ENCODE measurements at regions not wholly inside any gene's neighbourhood (a gene's known extent, or its start where the extent isn't known, plus 50 kb on each side); places are given as distances from the start of the nearest gene placed in this dataset.

DNA sequence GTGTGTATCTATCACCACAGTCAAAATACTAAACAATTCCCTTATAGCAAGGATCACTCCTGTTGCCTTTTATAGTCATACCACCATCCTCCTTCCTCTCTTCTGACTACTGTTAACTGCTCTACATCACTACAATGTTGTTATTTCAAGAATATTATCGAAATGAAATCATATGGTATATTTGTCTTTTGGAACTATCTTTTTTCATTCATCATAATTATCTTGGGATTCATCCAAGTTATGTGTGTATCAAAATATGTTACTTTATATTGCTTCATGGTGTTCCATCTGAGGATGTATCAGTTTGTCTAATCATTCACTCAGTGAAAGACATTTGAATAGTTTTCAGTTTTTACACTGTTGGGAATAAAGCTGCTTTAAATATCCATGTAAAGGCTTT lies 1423.0 kb upstream of the PIK3C3 start:
- no peak for DNase-seq (ENCODE audit: insufficient read length, low spot score)
- no peak for FAIRE-seq

DNA sequence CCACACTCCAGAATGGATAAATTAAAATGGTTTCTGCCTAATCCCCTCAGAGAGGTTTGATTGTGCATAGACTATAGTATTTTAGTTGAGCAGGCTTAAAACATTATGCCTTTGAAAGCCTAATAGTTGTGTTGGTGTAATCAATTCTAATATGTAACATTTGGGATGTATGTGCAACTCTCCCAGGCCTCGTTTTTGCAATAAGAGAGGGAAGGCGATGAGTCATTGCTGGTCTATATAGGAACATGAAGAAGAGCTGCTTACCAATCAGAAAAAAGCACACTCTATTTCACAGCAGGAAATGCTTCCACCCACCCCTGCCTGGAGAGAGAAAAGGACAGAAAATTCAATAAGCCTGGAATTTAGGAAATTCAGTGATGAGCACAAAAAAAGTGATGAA lies 1424.0 kb upstream of the PIK3C3 start:
- no peak for DNase-seq (ENCODE audit: insufficient read length, low spot score)
- no peak for FAIRE-seq

DNA sequence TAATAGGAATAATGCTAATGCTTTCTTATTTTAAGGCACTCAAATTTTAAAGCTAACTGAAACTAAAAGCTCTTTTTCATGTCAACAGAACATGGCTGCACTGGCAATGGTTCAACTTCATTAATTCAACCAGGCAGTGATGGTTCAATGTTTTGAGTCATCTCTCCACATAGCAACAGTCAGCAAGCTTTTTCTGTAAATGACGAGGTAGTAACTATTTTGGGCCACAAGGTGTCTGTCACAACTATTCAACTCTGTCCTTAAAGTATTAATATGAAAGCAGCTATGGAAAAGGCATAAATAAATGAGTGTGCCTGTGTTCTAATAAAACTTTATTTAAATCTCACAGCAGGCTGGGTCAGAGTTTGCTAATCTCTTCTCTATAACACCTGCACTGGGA lies 1425.6 kb upstream of the PIK3C3 start:
- FAIRE-seq (no peak), DNase-seq (ENCODE audit: insufficient read length, low spot score) (no peak)

- no peak for DNase-seq (ENCODE audit: insufficient read length, low spot score)
- FAIRE-seq, result no peak
Measured at GRCh38 chr18:40524881-40525280, 1430.2 kb upstream of the PIK3C3 start.

- FAIRE-seq (no peak), DNase-seq (ENCODE audit: insufficient read length, low spot score) (no peak)
Measured at GRCh38 chr18:40523287-40523686, 1431.7 kb upstream of the PIK3C3 start.

DNA sequence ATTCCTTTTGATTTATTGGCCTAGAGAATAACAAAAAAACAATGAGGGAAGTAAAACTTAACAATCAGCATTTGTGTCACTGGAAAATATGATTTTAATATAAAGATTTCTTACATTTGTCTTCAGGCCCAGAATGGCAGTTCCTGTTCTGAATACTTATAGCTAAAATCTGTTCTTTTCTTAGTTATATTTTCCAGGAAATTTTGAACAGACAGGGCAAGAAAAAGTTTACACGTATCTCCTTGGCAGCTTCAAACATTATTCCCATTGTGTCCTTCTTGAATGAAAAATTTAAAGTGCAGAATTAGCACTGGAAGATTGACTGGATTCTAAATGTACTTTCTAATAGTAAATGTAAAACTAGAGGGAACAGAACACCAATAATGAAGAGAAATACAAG lies 1454.0 kb upstream of the PIK3C3 start:
- FAIRE-seq (no peak), DNase-seq (ENCODE audit: insufficient read length, low spot score) (no peak)

DNA sequence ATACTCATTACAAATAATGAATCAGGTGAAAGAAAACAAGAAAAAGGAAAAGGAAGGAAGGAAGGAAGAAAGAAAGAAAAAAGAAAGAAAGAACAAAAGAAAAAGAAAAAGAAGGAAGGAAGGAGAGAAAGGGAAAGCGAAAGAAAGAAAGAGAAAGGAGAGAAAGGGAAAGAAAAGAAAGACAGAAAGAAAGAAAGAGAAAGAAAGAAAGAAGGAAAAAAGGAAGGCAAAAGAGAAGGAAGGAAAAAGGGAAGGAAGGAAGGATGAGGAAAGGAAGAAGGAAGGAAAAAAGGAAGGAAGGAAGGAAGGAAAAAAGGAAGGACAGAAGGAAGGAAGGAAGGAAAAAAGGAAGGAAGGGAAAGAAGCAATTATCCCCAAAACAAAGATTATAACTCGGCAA lies 1460.4 kb upstream of the PIK3C3 start:
- no peak for FAIRE-seq
- DNase-seq (ENCODE audit: insufficient read length, low spot score), result no peak

DNA sequence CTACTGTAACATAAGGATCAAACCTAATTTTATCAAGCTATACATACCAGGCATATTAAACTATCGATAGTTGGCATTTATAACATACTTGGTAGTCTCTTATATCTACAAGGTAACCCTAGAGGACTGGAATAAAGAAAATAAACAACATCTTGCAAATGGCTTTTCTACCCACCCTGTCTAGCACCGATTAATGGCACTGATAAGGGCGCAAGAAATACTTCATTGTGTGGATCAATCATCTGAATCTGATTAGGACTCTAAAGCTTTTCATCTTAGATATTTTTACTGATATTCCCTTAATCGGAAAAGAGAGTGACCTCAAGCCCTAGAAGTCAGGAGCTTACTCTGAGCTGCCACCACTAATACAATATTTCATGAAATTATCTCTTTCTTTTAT lies 1461.7 kb upstream of the PIK3C3 start:
- no peak for DNase-seq (ENCODE audit: insufficient read length, low spot score)
- no peak for FAIRE-seq

GRCh38 chr18:40489301-40489700 lies 1465.7 kb upstream of the PIK3C3 start:
- DNase-seq (ENCODE audit: insufficient read length, low spot score) (no peak), FAIRE-seq (no peak)

DNA sequence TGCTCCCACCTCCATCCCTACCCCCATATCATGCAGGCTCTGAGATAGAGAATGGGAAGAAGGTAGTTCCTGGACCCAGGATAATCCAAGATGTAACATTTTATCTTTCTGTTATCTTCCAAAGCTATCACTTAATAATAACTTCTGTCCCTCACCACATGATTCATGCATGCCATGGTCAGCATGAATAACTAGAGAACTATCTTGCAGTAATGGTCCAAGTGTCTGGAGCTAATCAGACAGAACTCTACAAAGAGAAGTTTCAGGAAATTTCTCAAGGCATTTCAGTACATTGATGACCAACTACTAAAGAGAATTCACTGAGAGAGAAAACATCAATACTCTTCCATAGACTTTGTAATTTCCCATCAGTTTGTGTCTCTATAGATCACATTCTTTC lies 1469.7 kb upstream of the PIK3C3 start:
- FAIRE-seq (no peak), DNase-seq (ENCODE audit: insufficient read length, low spot score) (no peak)

- FAIRE-seq (no peak), DNase-seq (ENCODE audit: insufficient read length, low spot score) (no peak)
Measured at GRCh38 chr18:40473221-40474029, 1481.6 kb upstream of the PIK3C3 start.

DNA sequence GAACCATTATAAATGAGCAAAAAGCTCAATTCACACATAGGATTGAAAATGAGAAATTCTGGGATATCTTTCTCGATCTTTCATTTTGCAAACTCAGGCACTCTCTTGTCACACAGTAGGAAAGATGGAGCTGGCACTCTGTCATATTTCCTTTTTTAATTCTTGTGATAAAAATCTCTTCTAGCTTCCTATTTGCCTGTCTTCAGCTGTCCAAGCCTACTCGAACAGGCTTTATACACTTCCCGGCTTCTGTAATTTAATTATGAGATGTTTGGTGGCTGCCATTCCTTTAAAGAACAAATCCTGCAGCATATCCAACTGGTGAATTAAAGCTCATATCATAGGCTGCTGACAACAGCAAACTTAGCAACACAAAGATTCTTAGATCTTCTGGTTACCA lies 1484.3 kb upstream of the PIK3C3 start:
- DNase-seq (ENCODE audit: insufficient read length, low spot score) (no peak), FAIRE-seq (no peak)

- DNase-seq (ENCODE audit: insufficient read length, low spot score) (no peak), FAIRE-seq (no peak)
Measured at GRCh38 chr18:40469851-40470250, 1485.2 kb upstream of the PIK3C3 start.

DNA sequence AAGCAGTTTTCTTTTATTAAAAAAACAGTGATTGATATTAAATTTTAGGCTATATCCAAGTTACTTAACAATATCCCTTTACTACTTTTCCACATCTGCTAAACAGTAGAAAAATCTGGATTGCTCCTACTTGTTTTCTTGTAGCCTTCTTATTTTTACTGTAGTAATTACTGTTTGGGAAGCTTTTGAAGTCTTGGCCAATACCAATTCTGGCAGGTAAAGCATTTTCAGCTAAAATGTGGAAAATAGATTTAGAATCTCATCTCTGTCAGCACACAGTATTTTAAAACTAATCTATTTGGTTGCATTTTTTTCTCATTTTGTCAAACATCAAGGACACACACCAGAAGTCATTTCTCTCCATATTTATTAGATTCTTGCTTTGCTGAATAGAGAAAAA lies 1485.7 kb upstream of the PIK3C3 start:
- FAIRE-seq, result no peak

DNA sequence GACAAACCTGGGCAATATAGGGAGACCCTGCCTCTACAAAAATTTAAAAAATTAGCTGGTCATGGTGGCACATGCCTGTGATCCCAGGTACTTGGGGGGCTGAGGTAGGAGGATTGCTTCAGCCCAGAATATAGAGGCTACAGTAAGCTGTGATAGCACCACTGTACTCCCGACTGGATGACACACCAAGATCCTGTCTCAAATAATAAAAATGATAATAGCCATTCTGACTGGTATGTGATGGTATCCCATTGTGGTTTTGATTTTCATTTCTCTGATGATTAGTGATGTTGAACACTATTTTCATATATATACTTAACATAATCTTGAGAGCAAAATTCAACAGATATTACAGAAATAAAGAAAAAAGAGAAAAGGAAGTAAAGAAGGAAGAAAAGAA lies 1491.0 kb upstream of the PIK3C3 start:
- no peak for FAIRE-seq

More for the DNA sequence above, 1485.7 kb upstream of the PIK3C3 start:
- DNase-seq (ENCODE audit: insufficient read length, low spot score), result no peak

GRCh38 chr18:40453903-40454302 lies 1501.1 kb upstream of the PIK3C3 start:
- DNase-seq (ENCODE audit: insufficient read length, low spot score), result no peak

More for the DNA sequence above, 1491.0 kb upstream of the PIK3C3 start:
- DNase-seq (ENCODE audit: insufficient read length, low spot score), result no peak

DNA sequence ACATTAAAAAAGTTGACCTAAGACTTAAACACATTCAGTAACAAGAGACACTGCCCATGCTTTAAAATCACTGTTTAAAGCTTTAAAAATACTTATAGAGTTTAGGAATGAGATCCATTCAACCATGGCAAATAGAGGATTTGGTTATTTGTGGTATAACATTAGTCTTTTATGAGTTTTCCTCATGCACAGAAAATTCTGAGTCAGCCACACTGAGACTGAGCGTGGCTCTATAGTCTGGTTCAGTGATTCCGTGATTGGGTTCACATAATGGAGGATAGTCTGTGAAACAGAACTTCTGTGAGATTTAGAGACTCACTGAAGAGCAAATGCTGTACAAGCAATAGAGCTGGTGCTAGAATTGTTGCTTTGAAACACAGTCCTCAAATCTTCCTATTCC lies 1502.4 kb upstream of the PIK3C3 start:
- no peak for DNase-seq (ENCODE audit: insufficient read length, low spot score)
- FAIRE-seq, result no peak

More at GRCh38 chr18:40453903-40454302, 1501.1 kb upstream of the PIK3C3 start:
- no peak for FAIRE-seq

GRCh38 chr18:40450751-40451150 lies 1504.3 kb upstream of the PIK3C3 start:
- FAIRE-seq, result no peak
- no peak for DNase-seq (ENCODE audit: insufficient read length, low spot score)

DNA sequence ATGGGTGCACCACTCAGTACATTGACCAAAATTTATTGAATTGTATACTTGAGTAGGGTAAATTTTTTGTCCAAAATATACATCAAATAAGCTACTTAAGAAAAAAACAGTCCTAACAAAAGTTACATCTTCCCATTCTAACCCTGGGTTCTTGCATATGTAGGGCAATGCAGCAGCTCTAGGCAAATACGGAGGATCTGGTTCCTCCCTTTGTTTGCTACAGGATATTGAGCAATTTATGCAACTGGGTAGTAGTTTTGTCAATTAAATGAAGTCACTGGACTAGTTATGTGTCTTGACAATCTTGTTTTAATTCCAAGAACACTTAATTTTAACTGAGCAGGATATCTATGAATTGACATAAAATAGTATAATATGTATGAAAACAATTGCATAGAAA lies 1507.2 kb upstream of the PIK3C3 start:
- FAIRE-seq, result no peak
- DNase-seq (ENCODE audit: insufficient read length, low spot score), result no peak

- FAIRE-seq (no peak), DNase-seq (ENCODE audit: insufficient read length, low spot score) (no peak)
Measured at GRCh38 chr18:40440088-40440487, 1514.9 kb upstream of the PIK3C3 start.

GRCh38 chr18:40437517-40437916 lies 1517.5 kb upstream of the PIK3C3 start:
- DNase-seq (ENCODE audit: insufficient read length, low spot score), result no peak
- no peak for FAIRE-seq

DNA sequence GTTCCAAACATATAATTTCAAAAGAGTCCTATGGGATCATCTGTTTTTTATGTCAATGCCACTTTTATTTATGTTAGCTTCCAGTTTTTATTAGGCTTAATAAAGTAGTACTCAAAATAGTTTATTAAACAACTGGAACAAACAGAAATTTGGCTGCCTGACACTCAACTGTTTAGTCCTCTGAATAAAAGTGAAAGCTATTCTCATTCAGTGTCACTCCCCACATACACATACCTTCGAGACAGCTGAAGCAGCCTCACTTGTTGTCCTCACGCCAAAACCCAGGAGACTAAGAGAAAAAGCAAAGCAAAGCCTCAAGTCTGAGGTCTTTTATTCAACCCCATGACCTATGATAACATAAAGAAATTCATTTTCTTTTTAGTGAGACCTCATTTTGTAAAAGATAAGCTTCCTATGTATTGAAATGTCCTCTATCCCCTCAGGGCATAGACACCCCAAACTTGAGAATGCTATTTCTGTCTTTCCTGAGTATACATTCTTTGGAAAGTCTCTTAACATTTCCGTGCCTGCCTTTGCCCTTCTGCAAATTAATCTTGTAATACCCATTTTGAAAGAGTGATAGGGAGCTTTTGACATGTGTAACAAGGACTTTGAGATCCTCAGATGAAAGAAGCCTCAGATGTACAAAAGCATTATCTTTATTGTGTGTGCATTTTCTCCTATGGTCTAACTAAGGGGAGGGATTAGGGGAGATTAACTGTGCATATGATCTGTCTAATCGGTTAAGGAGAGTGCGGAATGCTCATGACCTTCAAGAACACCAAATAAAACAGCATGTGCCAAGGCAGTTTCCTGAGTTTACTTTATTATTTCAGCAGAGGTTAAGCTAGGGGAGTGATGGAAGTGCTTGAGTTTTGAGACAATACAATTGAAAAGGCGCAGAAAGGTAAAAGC lies 1523.7 kb upstream of the PIK3C3 start:
- DNase-seq (ENCODE audit: insufficient read length, low spot score), result no peak
- FAIRE-seq, result no peak
